H9 (cell line): ENCODE measurements at regions not wholly inside any gene's neighbourhood (a gene's known extent, or its start where the extent isn't known, plus 50 kb on each side); places are given as distances from the start of the nearest gene placed in this dataset.

Experiments
- DNase-seq: peaks from one replicate; pipeline ENCODE4 v3.0.0-alpha.2; 2017
- H2AFZ ChIP-seq: one replicate; pipeline ENCODE4 v1.6.1; 2013; ENCODE audit warnings: mild to moderate bottlenecking, low read length, control low read depth, moderate library complexity
- H2AK5ac ChIP-seq: 2 replicates; pipeline ENCODE4 v1.6.1; 2013; ENCODE audit warnings: low read length, control low read depth, mixed read lengths; ENCODE audit not compliant: insufficient read length
- H2BK120ac ChIP-seq: one replicate; pipeline ENCODE4 v1.6.1; 2013; ENCODE audit warnings: low read depth, mild to moderate bottlenecking, low read length, control low read depth, inconsistent platforms; ENCODE audit not compliant: poor library complexity, severe bottlenecking
- H2BK12ac ChIP-seq: 2 replicates; pipeline ENCODE4 v1.6.1; 2013; ENCODE audit warnings: low read length, control low read depth, mixed read lengths, low read depth; ENCODE audit not compliant: insufficient read length
- H2BK15ac ChIP-seq: 2 replicates; pipeline ENCODE4 v1.6.1; 2013; ENCODE audit warnings: low read depth, low read length, control low read depth
- H2BK20ac ChIP-seq: one replicate; pipeline ENCODE4 v1.6.1; 2013; ENCODE audit warnings: low read depth, mild to moderate bottlenecking, low read length, control low read depth, inconsistent platforms; ENCODE audit not compliant: poor library complexity, severe bottlenecking
- H2BK5ac ChIP-seq: 2 replicates; pipeline ENCODE4 v1.6.1; 2013; ENCODE audit warnings: low read length, control low read depth, mixed read lengths; ENCODE audit not compliant: insufficient read length
- H3K14ac ChIP-seq: 2 replicates; pipeline ENCODE4 v1.6.1; 2013; ENCODE audit warnings: low read length, control low read depth; ENCODE audit not compliant: insufficient read depth
- H3K18ac ChIP-seq: 2 replicates; pipeline ENCODE4 v1.6.1; 2013; ENCODE audit warnings: low read depth, mild to moderate bottlenecking, mixed read lengths, low read length, control low read depth; ENCODE audit not compliant: insufficient read length
- H3K23ac ChIP-seq: 2 replicates; pipeline ENCODE4 v1.6.1; 2013; ENCODE audit warnings: low read length, control low read depth, mixed read lengths, low read depth; ENCODE audit not compliant: insufficient read length
- H3K23me2 ChIP-seq: 2 replicates; pipeline ENCODE4 v1.6.1; 2013; ENCODE audit warnings: low read depth, mild to moderate bottlenecking, mixed read lengths, low read length, control low read depth; ENCODE audit not compliant: insufficient read length, poor library complexity, severe bottlenecking
- H3K27ac ChIP-seq: 2 replicates; pipeline ENCODE4 v1.5.1; 2013; ENCODE audit warnings: low read length, control low read depth, mixed read lengths, low read depth; ENCODE audit not compliant: insufficient read length
- H3K27me3 ChIP-seq: 2 replicates; pipeline ENCODE4 v1.6.1; 2013; ENCODE audit warnings: low read length, control low read depth, inconsistent platforms; ENCODE audit not compliant: insufficient read depth
- H3K4ac ChIP-seq: 2 replicates; pipeline ENCODE4 v1.6.1; 2013; ENCODE audit warnings: low read depth, mild to moderate bottlenecking, control low read depth, inconsistent platforms, low read length, moderate library complexity
- H3K4me1 ChIP-seq: 2 replicates; pipeline ENCODE4 v1.6.1; 2013; ENCODE audit warnings: low read length, control low read depth, inconsistent platforms; ENCODE audit not compliant: insufficient read depth
- H3K4me2 ChIP-seq: 2 replicates; pipeline ENCODE4 v1.6.1; 2013; ENCODE audit warnings: low read length, control low read depth, mixed read lengths; ENCODE audit not compliant: insufficient read length, insufficient read depth
- H3K56ac ChIP-seq: 2 replicates; pipeline ENCODE4 v1.6.1; 2013; ENCODE audit warnings: low read depth, mild to moderate bottlenecking, mixed read lengths, low read length, control low read depth; ENCODE audit not compliant: insufficient read length
- H3K79me1 ChIP-seq: 2 replicates; pipeline ENCODE4 v1.6.1; 2013; ENCODE audit warnings: low read depth, mild to moderate bottlenecking, moderate library complexity, low read length, control low read depth, inconsistent platforms; ENCODE audit not compliant: insufficient read depth, poor library complexity, severe bottlenecking
- H3K79me2 ChIP-seq: 2 replicates; pipeline ENCODE4 v1.6.1; 2013; ENCODE audit warnings: low read length, control low read depth, inconsistent platforms; ENCODE audit not compliant: insufficient read depth
- H3K9ac ChIP-seq: 2 replicates; pipeline ENCODE4 v1.6.1; 2013; ENCODE audit warnings: low read length, control low read depth, mixed read lengths; ENCODE audit not compliant: insufficient read length; ENCODE audit errors: extremely low read depth
- H3K9me3 ChIP-seq: one replicate; pipeline ENCODE4 v1.6.1; 2013; ENCODE audit warnings: low read depth, low read length, inconsistent platforms; ENCODE audit not compliant: control insufficient read depth
- H3T11ph ChIP-seq: one replicate; pipeline ENCODE4 v1.6.1; 2013; ENCODE audit warnings: mild to moderate bottlenecking, low read length, control low read depth, inconsistent platforms
- H4K20me1 ChIP-seq: one replicate; pipeline ENCODE4 v1.6.1; 2013; ENCODE audit not compliant: control insufficient read depth, insufficient read length, insufficient read depth
- H4K5ac ChIP-seq: 2 replicates; pipeline ENCODE4 v1.6.1; 2013; ENCODE audit warnings: low read depth, mild to moderate bottlenecking, mixed read lengths, low read length, control low read depth; ENCODE audit not compliant: insufficient read length
- H4K8ac ChIP-seq: replicated peaks from 2 replicates; pipeline ENCODE4 v1.6.1; 2013; ENCODE audit warnings: low read length, control low read depth, mixed read lengths, low read depth; ENCODE audit not compliant: insufficient read length
- H4K91ac ChIP-seq: 2 replicates; pipeline ENCODE4 v1.6.1; 2013; ENCODE audit warnings: low read depth, mild to moderate bottlenecking, moderate library complexity, mixed read lengths, low read length, control low read depth; ENCODE audit not compliant: insufficient read length
- H3K27ac Mint-ChIP-seq, 3 experiments: 2 replicates in 2 of 3; 3 replicates in 1 of 3; pipeline ENCODE4 v1.8.0; 2020 to 2021; ENCODE audit warnings: mixed read lengths in 3 of 3, mild to moderate bottlenecking in 1 of 3, moderate library complexity in 1 of 3
- H3K27me3 Mint-ChIP-seq: 2 replicates; pipeline ENCODE4 v1.8.0; 2021; ENCODE audit warnings: low read depth, mild to moderate bottlenecking, moderate library complexity, mixed read lengths
- H3K36me3 Mint-ChIP-seq, 3 experiments: 2 replicates in 2 of 3; 3 replicates in 1 of 3; pipeline ENCODE4 v1.8.0; 2020 to 2021; ENCODE audit warnings: low read depth in 3 of 3, mixed read lengths in 3 of 3; ENCODE audit not compliant: insufficient read depth in 1 of 3
- H3K4me1 Mint-ChIP-seq, 2 experiments: 2 replicates each; pipeline ENCODE4 v1.8.0; 2020; ENCODE audit warnings: mixed read lengths in 2 of 2
- H3K4me3 Mint-ChIP-seq, 2 experiments: 2 replicates in 1 of 2; 3 replicates in 1 of 2; pipeline ENCODE4 v1.8.0; 2020 to 2021; ENCODE audit warnings: mild to moderate bottlenecking in 2 of 2, mixed read lengths in 2 of 2, moderate library complexity in 1 of 2
- H3K9me3 Mint-ChIP-seq, 2 experiments: 2 replicates in 1 of 2; 3 replicates in 1 of 2; pipeline ENCODE4 v1.8.0; 2020; ENCODE audit warnings: mild to moderate bottlenecking in 2 of 2, mixed read lengths in 2 of 2, moderate library complexity in 1 of 2
- CTCF ChIP-seq: fragments of 200-600 bp; sonication (generic); conservative IDR thresholded peaks from 3 replicates; pipeline ENCODE4 v1.8.0; 2021; ENCODE audit warnings: antibody characterized with exemption, mild to moderate bottlenecking
- WGBS: extraction: QIAGEN DNeasy Blood & Tissue Kit; methylation state at CpG from one replicate; pipeline ENCODE4 v1.1.7; 2013; ENCODE audit warnings: missing lambda C conversion rate, low lambda C conversion rate, mixed read lengths; ENCODE audit not compliant: insufficient read length; ENCODE audit errors: extremely low coverage; 5-methylcytosine and 5-hydroxymethylcytosine counted together

- H4K20me1 ChIP-seq = no peaks in the 10 kb centered on the region
- Mint-ChIP-seq H3K36me3 (peaks cover 0 to 4% (median 0%) of the 10 kb centered on the region in 3 experiments; a peak in 2 of 7 replicates), H3K27ac (no peak overlapping the region), H3K4me3 (no peak overlapping the region), H3K27me3 (no peaks in the 10 kb centered on the region), H3K9me3 (peaks cover 0 to 6% of the 10 kb centered on the region in 2 experiments; a peak in 2 of 5 replicates), H3K4me1 (peaks cover 5 to 7% of the 10 kb centered on the region in 2 experiments)
- no peak overlapping the region for H3K23ac ChIP-seq
- H2BK15ac ChIP-seq = no peak overlapping the region
- DNase-seq = no peak
- H3K23me2 ChIP-seq = no peaks in the 10 kb centered on the region
- no peak overlapping the region for H3K18ac ChIP-seq
- H3K27me3 ChIP-seq = no peaks in the 10 kb centered on the region
- no peak overlapping the region for H3K27ac ChIP-seq
- H3K79me2 ChIP-seq = no peaks in the 10 kb centered on the region
- H4K91ac ChIP-seq = no peak overlapping the region
- H2BK120ac ChIP-seq = no peak overlapping the region
- no peak overlapping the region for H4K5ac ChIP-seq
- H2AFZ ChIP-seq = no peak overlapping the region
- WGBS = 100% methylated on average over 1 of the region's 2 CpGs
- no peak overlapping the region for H3T11ph ChIP-seq
- TF ChIP-seq CTCF = no peak
- no peaks in the 10 kb centered on the region for H3K79me1 ChIP-seq
- no peak overlapping the region for H3K14ac ChIP-seq
- H3K4me2 ChIP-seq = no peak overlapping the region
- no peak overlapping the region for H3K9ac ChIP-seq
- no peaks in the 10 kb centered on the region for H3K9me3 ChIP-seq
- no peak overlapping the region for H4K8ac ChIP-seq
- no peaks in the 10 kb centered on the region for H3K4me1 ChIP-seq
- no peak overlapping the region for H3K56ac ChIP-seq
- H2AK5ac ChIP-seq = no peak overlapping the region
- no peak overlapping the region for H2BK20ac ChIP-seq
- no peak overlapping the region for H2BK12ac ChIP-seq
- H2BK5ac ChIP-seq = no peak overlapping the region
- no peak overlapping the region for H3K4ac ChIP-seq
Observed at GRCh38 chr13:88411696-88412095, 740.5 kb downstream of the SLITRK5 start.
